HFFc6 (cell line): ENCODE measurements at regions not wholly inside any gene's neighbourhood (a gene's known extent, or its start where the extent isn't known, plus 50 kb on each side); places are given as distances from the start of the nearest gene placed in this dataset.
"Not testable (repeated sequence)": the region's sequence is repeated elsewhere in the genome, so short reads cannot be mapped to it uniquely, and the experiment has no call there.

Experiments
- DNase-seq: peaks from one replicate; pipeline ENCODE4 v3.0.0-alpha.2; 2018
- H3K27ac Mint-ChIP-seq: 2 replicates; pipeline ENCODE4 v1.8.0; 2020; ENCODE audit warnings: mild to moderate bottlenecking, mixed read lengths
- H3K27me3 Mint-ChIP-seq: 2 replicates; pipeline ENCODE4 v1.8.0; 2021; ENCODE audit warnings: mild to moderate bottlenecking, moderate library complexity, mixed read lengths; ENCODE audit not compliant: insufficient read depth
- H3K36me3 Mint-ChIP-seq: 2 replicates; pipeline ENCODE4 v1.8.0; 2021; ENCODE audit warnings: low read depth, mixed read lengths
- H3K4me1 Mint-ChIP-seq: 2 replicates; pipeline ENCODE4 v1.8.0; 2020; ENCODE audit warnings: low read depth, mixed read lengths
- H3K4me3 Mint-ChIP-seq: 2 replicates; pipeline ENCODE4 v1.8.0; 2020; ENCODE audit warnings: mild to moderate bottlenecking, moderate library complexity, mixed read lengths
- H3K9me3 Mint-ChIP-seq: 2 replicates; pipeline ENCODE4 v1.8.0; 2020; ENCODE audit warnings: mild to moderate bottlenecking, mixed read lengths
- CTCF ChIP-seq: fragments of 200-600 bp; sonication (generic); IDR thresholded peaks from 2 replicates; pipeline ENCODE4 v1.5.0; 2021; ENCODE audit warnings: antibody characterized with exemption, mild to moderate bottlenecking

GRCh38 chr10:10734356-10735064 lies 283.2 kb upstream of the CELF2 start:
- no peaks in the 10 kb centered on the region; the same call in none of the 2 replicates for H3K27me3 Mint-ChIP-seq
- no peak for DNase-seq
- H3K4me3 Mint-ChIP-seq, result no peak overlapping the region
- H3K9me3 Mint-ChIP-seq, result no peaks in the 10 kb centered on the region
- no peaks in the 10 kb centered on the region for H3K36me3 Mint-ChIP-seq
- no peak for TF ChIP-seq CTCF
- no peak overlapping the region for H3K27ac Mint-ChIP-seq
- H3K4me1 Mint-ChIP-seq, result no peaks in the 10 kb centered on the region

GRCh38 chr10:10745291-10745690 lies 272.4 kb upstream of the CELF2 start:
- TF ChIP-seq CTCF, result no peak
- Mint-ChIP-seq H3K4me1 (no peaks in the 10 kb centered on the region), H3K4me3 (no peak overlapping the region), H3K27me3 (peaks cover 8% of the 10 kb centered on the region), H3K27ac (no peak overlapping the region), H3K9me3 (peaks cover 6% of the 10 kb centered on the region), H3K36me3 (no peaks in the 10 kb centered on the region)
- no peak for DNase-seq

- TF ChIP-seq CTCF, result no peak
- no peaks in the 10 kb centered on the region for H3K9me3 Mint-ChIP-seq
- no peaks in the 10 kb centered on the region for H3K36me3 Mint-ChIP-seq
- peaks cover 1% of the 10 kb centered on the region; the same call in 1 of the 2 replicates for H3K27me3 Mint-ChIP-seq
- H3K4me1 Mint-ChIP-seq, result no peaks in the 10 kb centered on the region
- H3K27ac Mint-ChIP-seq, result no peak overlapping the region
- no peak for DNase-seq
- H3K4me3 Mint-ChIP-seq, result no peak overlapping the region
Measured at GRCh38 chr10:10755490-10755889, 262.2 kb upstream of the CELF2 start.

DNA sequence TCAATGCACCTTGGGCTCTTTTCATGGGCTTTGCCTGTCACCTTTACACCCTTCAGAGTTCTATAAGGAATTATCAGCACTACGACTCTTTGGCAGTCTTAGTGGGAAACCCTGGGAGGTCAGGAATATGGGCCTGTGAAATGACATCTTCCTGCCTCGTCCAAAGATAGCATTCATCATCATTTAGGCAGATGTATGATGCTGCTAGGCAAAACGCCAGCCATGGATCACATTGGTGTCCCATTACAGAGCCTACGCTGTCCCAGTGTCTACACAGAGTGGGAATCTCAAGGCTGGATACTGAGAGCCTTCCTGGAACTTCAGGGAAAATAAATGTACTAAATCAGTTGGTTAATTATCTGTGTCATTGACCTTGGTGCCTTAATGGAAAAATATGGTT lies 259.4 kb upstream of the CELF2 start:
- Mint-ChIP-seq H3K4me1 (no peaks in the 10 kb centered on the region), H3K4me3 (no peak overlapping the region), H3K27ac (no peak overlapping the region), H3K9me3 (no peaks in the 10 kb centered on the region), H3K27me3 (peaks cover 3% of the 10 kb centered on the region; the same call in 1 of the 2 replicates), H3K36me3 (no peaks in the 10 kb centered on the region)
- no peak for DNase-seq
- no peak for TF ChIP-seq CTCF

GRCh38 chr10:10759806-10760205 lies 257.9 kb upstream of the CELF2 start:
- H3K4me3 Mint-ChIP-seq, H3K27me3 Mint-ChIP-seq, H3K9me3 Mint-ChIP-seq, H3K36me3 Mint-ChIP-seq, H3K27ac Mint-ChIP-seq, DNase-seq, H3K4me1 Mint-ChIP-seq: not testable (repeated sequence)

GRCh38 chr10:10765017-10765416 lies 252.7 kb upstream of the CELF2 start:
- Mint-ChIP-seq H3K27ac (no peak overlapping the region), H3K4me1 (no peaks in the 10 kb centered on the region), H3K36me3 (no peaks in the 10 kb centered on the region), H3K27me3 (peaks cover 4% of the 10 kb centered on the region), H3K9me3 (no peaks in the 10 kb centered on the region), H3K4me3 (no peak overlapping the region)
- DNase-seq, result no peak
- no peak for TF ChIP-seq CTCF
